ENCODE measurements at regions not wholly inside any gene's neighbourhood (a gene's known extent, or its start where the extent isn't known, plus 50 kb on each side); places are given as distances from the start of the nearest gene placed in this dataset.
A peak's percentile ranks its signal among the peaks of the same experiment; 100 is the strongest.

- no peaks in the 10 kb centered on the region for H3K36me3 ChIP-seq (ENCODE audit: control insufficient read depth in 2 of 2, extremely low read depth in 1 of 2, insufficient read depth in 2 of 2, low read length in 2 of 2)
- TF ChIP-seq GATA2 (IDR thresholded peaks at IDR 0.05; ENCODE audit: insufficient read depth, insufficient read length, low read depth, low read length) (no peak), JUN (IDR thresholded peaks at IDR 0.05; ENCODE audit: borderline replicate concordance, insufficient read depth, insufficient read length, low read depth) (no peak), POLR2A (IDR thresholded peaks at IDR 0.05; ENCODE audit: low read depth, low read length) (no peak), CTCF (IDR thresholded peaks at IDR 0.05; ENCODE audit: extremely low read depth in 1 of 2, insufficient read depth in 1 of 2, low read depth in 1 of 2, low read length in 2 of 2) (no peak), MAX (IDR thresholded peaks at IDR 0.05; ENCODE audit: insufficient read depth, insufficient read length) (no peak), EZH2 (IDR thresholded peaks at IDR 0.05; ENCODE audit: borderline replicate concordance, low read depth, low read length, severe bottlenecking) (no peak), POLR2AphosphoS5 (IDR thresholded peaks at IDR 0.05; ENCODE audit: insufficient read depth, low read depth, low read length) (no peak), MYC (IDR thresholded peaks at IDR 0.05; ENCODE audit: low read depth, low read length) (no peak), FOS (IDR thresholded peaks at IDR 0.05; ENCODE audit: borderline replicate concordance, insufficient read depth, low read length) (no peak)
- FAIRE-seq (no peak), DNase-seq (ENCODE audit: low read depth, low spot score) (no peak)
- peak overlapping the region; percentile 15 for H2AFZ ChIP-seq (ENCODE audit: low read depth, low read length)
- ChIA-PET CTCF (interaction anchor here (1.2 to 2.0 kb wide), 4 partner anchors 10 to 90 kb away, joined by 3 to 7 read pairs (median 4); no protein-coding TSS in a partner anchor), POLR2A (no interaction called here)
- no peaks in the 10 kb centered on the region for H3K27me3 ChIP-seq (ENCODE audit: control insufficient read depth in 2 of 2, insufficient read depth in 2 of 2, low read length in 2 of 2)
- H3K4me3 ChIP-seq (replicated peaks in 1 of 3; ENCODE audit: insufficient read depth in 1 of 3, low read depth in 1 of 3, low read length in 3 of 3) = no peak overlapping the region
- H3K9me1 ChIP-seq (replicated peaks; ENCODE audit: control insufficient read depth, extremely low read depth, insufficient read depth, low read length) = no peaks in the 10 kb centered on the region
- H3K79me2 ChIP-seq (ENCODE audit: control insufficient read depth, insufficient read depth, low read length) = no peaks in the 10 kb centered on the region
- dilution Hi-C loops (cut with MboI; ENCODE audit: extremely low pct_ligation_motif_present, low sequenced_read_pairs) (no loop called here), intact Hi-C loops (cut with micrococcal nuclease) (no loop called here)
- H3K9me3 ChIP-seq (replicated peaks; ENCODE audit: control insufficient read depth, insufficient read depth, low read length) = peaks cover 3% of the 10 kb centered on the region
- no peak overlapping the region for H3K27ac ChIP-seq (ENCODE audit: insufficient read depth, low read depth, low read length)
- no TSS peak for BruUV-seq (replicated peaks)
- no peaks in the 10 kb centered on the region for H4K20me1 ChIP-seq (replicated peaks; ENCODE audit: control insufficient read depth, extremely low read depth, insufficient read depth, low read length)
- H3K9ac ChIP-seq (replicated peaks; ENCODE audit: extremely low read depth, insufficient read depth, low read length) = no peak overlapping the region
- H3K4me1 ChIP-seq (ENCODE audit: control insufficient read depth, extremely low read depth, insufficient read depth, low read length) = no peaks in the 10 kb centered on the region
- no peak overlapping the region for H3K4me2 ChIP-seq (ENCODE audit: insufficient read depth, low read length)
Measured at GRCh38 chr4:176957353-176958118, 164.8 kb upstream of the VEGFC start.
